ENCODE measurements at regions not wholly inside any gene's neighbourhood (a gene's known extent, or its start where the extent isn't known, plus 50 kb on each side); places are given as distances from the start of the nearest gene placed in this dataset.

DNA sequence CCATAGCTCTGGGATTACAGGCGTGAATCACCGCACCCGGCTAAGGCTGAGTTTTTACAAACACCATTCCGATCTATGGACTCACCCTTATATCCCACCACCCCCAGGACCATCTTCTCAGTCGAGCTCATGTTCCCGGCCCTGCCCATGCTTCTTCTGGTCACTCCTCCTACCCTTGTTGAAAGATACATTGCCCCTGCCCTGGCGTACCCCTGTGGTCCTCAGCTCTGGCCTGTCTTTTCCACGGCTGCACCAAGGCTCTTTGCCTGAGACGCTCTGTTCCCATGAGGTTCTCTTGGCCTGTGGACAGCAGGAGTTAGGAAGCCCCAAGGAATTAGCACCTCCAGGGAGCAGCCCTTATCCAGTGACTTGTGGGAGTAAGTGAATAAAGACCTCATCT is 379.4 kb upstream of the TNRC6C start:
- Mint-ChIP-seq H3K4me3 (no peak overlapping the region), H3K36me3 (ENCODE audit: low read depth) (no peaks in the 10 kb centered on the region), H3K4me1 (ENCODE audit: low read depth) (peaks cover 6% of the 10 kb centered on the region), H3K27me3 (no peaks in the 10 kb centered on the region), H3K27ac (no peak overlapping the region), H3K9me3 (no peaks in the 10 kb centered on the region)

DNA sequence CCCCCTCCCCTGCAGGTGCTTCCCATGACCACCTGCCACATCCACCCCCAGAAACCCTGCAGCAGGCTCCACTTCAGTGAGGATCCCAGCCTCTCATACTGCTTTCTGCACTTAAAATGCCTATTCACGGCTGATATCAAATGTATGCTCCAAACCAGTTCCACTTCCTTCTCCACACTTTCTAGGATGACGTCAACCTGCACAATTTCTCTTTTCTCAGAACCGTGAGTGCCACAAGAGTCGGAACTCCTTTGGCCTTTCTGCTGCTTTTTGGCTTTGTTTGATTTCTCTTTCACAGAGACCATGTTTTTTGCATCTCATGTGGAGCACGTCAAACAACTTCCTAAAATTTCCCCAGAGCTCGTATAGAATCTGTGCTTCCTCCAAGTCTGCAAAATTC is 378.8 kb upstream of the TNRC6C start:
- H3K27me3 Mint-ChIP-seq, result no peaks in the 10 kb centered on the region
- H3K4me3 Mint-ChIP-seq, result no peak overlapping the region
- H3K36me3 Mint-ChIP-seq (ENCODE audit: low read depth), result no peaks in the 10 kb centered on the region
- H3K27ac Mint-ChIP-seq, result no peak overlapping the region
- peaks cover 6% of the 10 kb centered on the region for H3K4me1 Mint-ChIP-seq (ENCODE audit: low read depth)
- H3K9me3 Mint-ChIP-seq, result no peaks in the 10 kb centered on the region

DNA sequence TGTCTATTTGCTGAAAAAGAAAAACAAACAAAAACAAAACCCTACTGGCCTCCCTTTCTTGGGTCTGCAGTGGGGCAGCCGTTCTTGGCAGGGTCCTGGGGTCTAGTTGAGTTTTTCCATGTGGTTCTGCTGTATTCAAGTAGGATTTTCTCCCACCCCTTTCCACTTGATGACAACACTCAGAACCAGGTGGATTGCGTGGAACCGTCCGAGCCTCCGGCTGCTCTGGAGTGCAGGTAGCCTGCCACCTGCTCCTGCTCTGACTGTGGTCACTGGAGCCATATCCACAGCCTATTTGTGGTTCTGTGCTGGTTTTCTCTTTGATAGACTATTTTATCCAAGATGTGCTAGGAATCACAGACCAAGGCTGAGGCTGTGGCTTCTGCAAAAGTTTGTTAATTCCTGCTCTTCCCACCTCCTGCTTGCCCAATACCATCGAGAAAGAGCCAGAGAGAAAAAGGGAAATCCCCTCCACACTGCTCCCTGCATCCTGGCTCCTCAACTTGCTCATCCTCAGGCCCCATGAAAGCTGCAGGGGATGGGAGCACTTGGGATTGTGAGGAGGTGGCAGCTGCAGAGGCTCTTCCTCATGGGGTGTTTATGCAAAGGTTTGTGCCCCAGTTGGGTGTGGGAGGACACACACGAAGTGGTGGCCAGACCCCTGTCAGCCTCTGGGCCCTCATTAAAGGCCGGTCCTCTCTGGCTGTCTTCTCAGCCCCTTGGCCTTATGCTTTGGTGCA is 377.8 kb upstream of the TNRC6C start:
- Mint-ChIP-seq H3K36me3 (ENCODE audit: low read depth) (no peaks in the 10 kb centered on the region), H3K27me3 (no peaks in the 10 kb centered on the region), H3K27ac (no peak overlapping the region), H3K9me3 (no peaks in the 10 kb centered on the region), H3K4me3 (no peak overlapping the region), H3K4me1 (ENCODE audit: low read depth) (peaks cover 6% of the 10 kb centered on the region)

DNA sequence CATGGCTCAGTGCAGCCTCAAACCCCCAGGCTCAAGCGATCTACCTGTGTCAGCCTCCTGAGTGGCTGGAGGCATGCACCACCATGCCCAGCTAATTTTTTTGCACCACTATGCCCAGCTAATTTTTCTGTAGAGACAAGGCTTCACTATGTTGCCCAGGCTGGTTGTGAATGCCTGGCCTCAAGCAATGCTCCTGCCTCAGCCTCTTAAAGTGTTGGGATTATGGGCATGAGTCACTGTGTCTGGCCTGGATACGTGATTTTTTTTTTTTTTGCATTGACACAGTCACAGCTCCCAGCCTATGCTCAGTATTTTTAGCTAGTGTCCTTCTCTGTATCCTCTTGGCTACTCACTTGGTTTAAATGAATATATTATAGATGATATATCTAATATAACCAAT is 377.0 kb upstream of the TNRC6C start:
- H3K27ac Mint-ChIP-seq, result no peak overlapping the region

DNA sequence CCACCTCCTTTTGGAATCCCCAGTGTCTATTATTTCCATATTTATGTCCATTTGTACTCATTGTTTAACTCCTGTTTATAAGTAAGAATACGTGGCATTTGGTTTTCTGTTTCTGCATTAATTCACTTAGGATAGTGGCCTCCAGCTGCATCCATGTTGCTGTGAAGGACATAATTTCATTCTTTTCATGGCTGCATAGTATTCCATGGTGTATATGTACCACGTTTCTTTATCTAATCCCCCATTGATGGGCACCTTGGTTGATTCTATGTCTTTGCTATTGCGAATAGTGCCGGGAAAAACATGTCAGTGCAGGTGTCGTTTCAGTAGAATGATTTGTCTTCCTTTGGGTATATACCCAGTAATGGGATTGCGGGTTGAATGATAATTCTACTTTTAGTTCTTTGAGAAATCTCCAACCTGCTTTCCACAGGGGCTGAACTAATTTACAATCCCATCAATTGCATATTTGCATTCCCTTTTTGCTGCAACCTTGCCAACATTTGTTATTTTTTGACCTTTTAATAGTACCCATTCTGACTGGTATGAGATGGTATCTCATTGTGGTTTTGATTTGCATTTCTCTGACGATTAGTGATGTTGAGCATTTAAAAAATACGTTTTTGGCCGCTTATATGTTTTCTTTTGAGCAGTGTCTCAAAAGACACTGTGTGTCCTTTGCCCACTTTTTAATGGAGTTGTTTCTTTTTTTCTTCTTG is 373.2 kb upstream of the TNRC6C start:
- H3K36me3 Mint-ChIP-seq (ENCODE audit: low read depth), result no peaks in the 10 kb centered on the region
- H3K27ac Mint-ChIP-seq, result no peak overlapping the region
- peaks cover 7% of the 10 kb centered on the region for H3K9me3 Mint-ChIP-seq
- H3K27me3 Mint-ChIP-seq, result peaks cover 2% of the 10 kb centered on the region
- H3K4me1 Mint-ChIP-seq (ENCODE audit: low read depth), result no peaks in the 10 kb centered on the region
- no peak overlapping the region for H3K4me3 Mint-ChIP-seq

More for the DNA sequence above, 377.0 kb upstream of the TNRC6C start:
- no peaks in the 10 kb centered on the region for H3K36me3 Mint-ChIP-seq (ENCODE audit: low read depth)
- peaks cover 6% of the 10 kb centered on the region for H3K4me1 Mint-ChIP-seq (ENCODE audit: low read depth)
- no peaks in the 10 kb centered on the region for H3K27me3 Mint-ChIP-seq
- no peak overlapping the region for H3K4me3 Mint-ChIP-seq
- no peaks in the 10 kb centered on the region for H3K9me3 Mint-ChIP-seq

DNA sequence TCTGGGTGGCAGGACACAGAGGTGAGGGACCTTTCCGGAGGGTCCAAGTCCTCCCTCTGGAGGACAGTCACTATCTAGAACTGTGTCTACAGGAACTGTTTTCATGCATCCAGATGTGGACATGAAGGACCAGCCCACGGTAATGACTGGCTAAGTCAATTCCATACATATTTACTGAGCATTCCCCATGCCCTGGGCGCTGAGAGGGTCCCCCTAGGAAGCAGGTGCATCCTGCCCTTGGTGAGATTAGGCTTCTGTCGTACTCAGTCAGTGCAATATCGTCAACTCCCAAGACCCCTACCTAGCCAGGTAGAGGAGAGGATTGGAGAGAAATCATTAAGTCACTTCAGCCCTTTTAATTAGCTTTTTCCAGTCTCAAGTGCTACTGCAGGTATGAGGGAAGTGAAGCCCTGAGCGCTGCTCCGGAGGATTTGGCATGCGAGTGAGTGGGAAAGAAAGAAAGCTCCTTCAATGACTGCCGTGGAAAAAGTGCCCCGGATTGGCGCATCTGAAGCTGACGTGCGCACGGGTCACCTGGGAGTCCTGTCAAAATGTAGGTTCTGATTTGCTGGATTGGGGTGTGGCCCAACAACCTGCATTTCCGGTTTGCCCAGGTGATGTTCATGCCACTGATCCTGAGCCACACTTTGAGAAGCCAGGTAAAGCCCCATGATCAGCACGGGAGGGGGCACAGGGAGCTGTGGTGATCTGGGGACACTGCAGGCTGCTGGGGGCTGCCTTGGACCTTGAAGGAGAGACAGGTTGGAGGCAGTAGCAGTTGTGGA is 367.4 kb upstream of the TNRC6C start:
- Mint-ChIP-seq H3K4me1 (ENCODE audit: low read depth) (peaks cover 8% of the 10 kb centered on the region), H3K27ac (no peak overlapping the region), H3K36me3 (ENCODE audit: low read depth) (no peaks in the 10 kb centered on the region), H3K9me3 (peaks cover 7% of the 10 kb centered on the region), H3K4me3 (no peak overlapping the region), H3K27me3 (peaks cover 15% of the 10 kb centered on the region)

DNA sequence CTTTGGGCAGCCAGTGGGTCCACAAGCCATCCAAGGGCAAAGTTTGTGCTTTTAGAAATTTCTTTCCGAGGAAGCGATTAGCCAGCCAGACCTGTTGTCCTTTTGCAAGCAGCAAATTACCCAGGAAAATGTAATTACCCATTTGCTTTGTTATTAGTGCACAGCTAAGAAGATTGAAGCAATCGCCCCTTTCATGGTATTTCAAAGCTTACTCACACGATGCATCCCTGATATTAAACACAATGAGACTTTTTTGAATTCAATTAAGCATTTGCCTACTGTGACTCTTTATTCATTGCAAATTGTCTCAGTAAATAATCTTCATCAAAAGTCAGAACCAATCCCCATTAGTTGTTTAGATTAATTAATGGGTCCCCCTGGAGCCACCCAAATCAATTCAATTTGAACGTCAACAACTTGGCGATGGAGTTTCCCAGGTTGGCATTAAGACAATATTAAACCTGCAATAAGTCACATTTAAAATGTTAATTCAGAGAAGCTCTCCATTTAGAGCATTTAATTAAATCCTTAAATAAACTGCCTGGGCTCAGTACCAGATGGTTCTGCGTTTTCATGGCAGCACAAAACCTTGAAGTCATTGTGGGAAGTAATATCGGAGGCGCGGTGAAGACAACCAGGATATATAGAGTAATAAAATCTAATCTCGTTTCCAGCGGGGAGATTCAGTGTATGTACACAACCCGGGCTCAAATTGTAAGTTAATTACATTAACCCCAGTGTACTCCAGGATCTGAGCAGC is 366.2 kb upstream of the TNRC6C start:
- H3K9me3 Mint-ChIP-seq, result peaks cover 4% of the 10 kb centered on the region
- H3K27me3 Mint-ChIP-seq, result peaks cover 15% of the 10 kb centered on the region
- no peaks in the 10 kb centered on the region for H3K36me3 Mint-ChIP-seq (ENCODE audit: low read depth)
- no peak overlapping the region for H3K4me3 Mint-ChIP-seq
- H3K4me1 Mint-ChIP-seq (ENCODE audit: low read depth), result peaks cover 8% of the 10 kb centered on the region
- H3K27ac Mint-ChIP-seq, result no peak overlapping the region

DNA sequence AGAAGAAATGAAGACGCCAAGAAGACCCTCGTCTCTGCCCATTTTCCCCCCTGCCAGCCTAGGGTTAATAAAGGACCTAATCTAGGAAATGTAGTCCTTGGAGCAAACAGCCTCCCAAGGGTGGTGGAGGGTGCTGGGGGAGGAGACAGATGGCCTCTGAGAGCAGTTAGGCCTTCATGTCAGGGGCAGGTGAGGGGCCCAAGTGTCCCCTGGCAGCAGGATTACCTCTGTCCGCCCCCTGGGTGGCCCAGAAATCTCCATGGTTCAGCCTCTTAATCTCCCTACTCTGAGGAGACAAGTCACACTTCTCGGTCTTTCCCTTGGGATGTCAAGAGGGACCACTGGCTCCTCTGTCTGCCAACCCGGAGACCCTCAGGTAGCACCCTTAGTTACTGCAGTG is 365.4 kb upstream of the TNRC6C start:
- Mint-ChIP-seq H3K9me3 (no peaks in the 10 kb centered on the region), H3K27me3 (peaks cover 15% of the 10 kb centered on the region), H3K4me1 (ENCODE audit: low read depth) (peaks cover 8% of the 10 kb centered on the region), H3K27ac (no peak overlapping the region), H3K4me3 (no peak overlapping the region), H3K36me3 (ENCODE audit: low read depth) (no peaks in the 10 kb centered on the region)

DNA sequence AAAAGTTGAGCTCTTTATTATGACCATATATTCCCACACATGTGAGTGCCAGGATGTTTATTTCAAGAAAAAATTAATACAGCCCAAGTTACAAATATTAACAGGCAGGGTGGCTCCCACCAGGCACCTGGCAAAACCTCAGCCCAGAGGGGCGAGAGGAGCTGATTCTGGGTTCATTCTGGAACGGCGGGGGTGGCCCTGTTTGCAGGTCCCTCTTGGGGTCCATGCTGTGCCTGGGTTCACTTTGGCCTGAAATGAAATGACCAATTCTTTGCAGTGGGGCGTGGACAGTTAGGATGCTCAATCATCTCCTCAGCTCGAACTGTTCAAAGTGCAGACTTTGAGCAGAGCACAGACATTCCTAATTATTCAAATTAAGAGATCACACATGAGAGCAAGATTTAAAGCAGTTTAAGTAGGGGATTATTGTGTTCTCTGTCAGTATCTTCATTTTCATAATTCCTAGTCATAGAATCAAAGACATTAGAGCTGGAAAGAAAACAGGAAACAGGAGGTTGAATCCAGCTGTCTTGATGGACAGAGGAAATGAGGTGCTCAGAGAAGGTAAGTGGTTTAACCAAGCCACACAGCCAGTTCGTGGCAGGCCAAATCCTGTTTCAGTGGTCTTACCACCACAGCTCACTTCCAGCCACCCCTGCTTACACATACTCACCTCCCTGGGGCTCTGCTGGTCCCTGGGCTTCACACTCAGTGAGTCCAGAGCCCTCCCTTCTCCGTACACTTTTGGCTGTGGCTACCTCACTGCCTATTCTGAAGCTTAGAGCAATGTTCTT is 363.9 kb upstream of the TNRC6C start:
- no peak overlapping the region for H3K4me3 Mint-ChIP-seq
- peaks cover 8% of the 10 kb centered on the region for H3K4me1 Mint-ChIP-seq (ENCODE audit: low read depth)
- peaks cover 15% of the 10 kb centered on the region for H3K27me3 Mint-ChIP-seq
- H3K27ac Mint-ChIP-seq, result no peak overlapping the region
- H3K9me3 Mint-ChIP-seq, result no peaks in the 10 kb centered on the region
- no peaks in the 10 kb centered on the region for H3K36me3 Mint-ChIP-seq (ENCODE audit: low read depth)

DNA sequence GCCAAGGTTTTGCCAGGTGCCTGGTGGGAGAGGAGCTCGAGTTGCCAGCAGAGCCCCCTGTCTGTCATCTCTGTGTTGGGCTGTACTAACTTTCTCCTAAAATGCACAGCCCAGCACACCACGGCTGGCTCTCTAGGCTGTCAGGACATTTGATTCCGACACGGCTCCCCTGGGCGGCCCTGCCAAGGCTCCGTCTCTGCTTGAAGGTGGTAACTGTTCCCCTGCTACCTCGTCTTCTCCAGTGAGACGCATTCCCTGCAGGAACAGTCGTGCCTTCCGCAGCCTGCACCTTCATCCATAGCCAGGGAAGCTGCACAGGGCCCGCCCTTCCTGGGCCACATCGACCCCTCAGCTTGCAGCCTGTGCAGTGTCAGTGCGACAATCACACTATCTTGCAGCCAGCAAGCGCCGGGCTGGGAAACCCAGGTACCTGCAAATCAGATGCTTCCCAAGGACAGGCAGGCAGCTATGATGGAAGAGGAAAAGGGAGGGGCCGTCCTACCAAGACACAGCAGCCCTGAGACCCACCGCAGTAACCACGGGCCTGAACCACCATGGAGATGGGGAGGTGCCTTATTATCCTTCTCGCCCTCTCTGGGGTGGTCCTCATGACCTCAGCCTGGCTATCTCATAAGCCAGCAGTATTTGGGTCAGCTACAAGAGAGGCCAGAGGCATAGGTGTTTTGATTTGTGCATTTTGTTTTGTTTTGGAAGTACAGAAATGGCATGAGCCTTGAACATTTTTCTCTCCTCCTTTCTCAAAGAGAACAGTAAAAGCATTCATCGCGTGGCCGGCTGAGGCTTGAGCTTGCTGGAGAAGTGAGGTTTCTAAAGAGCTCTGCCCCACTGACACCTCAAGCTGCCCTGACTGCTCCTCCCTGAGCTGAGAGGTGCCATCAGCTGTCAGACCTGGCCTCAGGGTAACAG is 361.7 kb upstream of the TNRC6C start:
- H3K4me3 Mint-ChIP-seq, result no peak overlapping the region

DNA sequence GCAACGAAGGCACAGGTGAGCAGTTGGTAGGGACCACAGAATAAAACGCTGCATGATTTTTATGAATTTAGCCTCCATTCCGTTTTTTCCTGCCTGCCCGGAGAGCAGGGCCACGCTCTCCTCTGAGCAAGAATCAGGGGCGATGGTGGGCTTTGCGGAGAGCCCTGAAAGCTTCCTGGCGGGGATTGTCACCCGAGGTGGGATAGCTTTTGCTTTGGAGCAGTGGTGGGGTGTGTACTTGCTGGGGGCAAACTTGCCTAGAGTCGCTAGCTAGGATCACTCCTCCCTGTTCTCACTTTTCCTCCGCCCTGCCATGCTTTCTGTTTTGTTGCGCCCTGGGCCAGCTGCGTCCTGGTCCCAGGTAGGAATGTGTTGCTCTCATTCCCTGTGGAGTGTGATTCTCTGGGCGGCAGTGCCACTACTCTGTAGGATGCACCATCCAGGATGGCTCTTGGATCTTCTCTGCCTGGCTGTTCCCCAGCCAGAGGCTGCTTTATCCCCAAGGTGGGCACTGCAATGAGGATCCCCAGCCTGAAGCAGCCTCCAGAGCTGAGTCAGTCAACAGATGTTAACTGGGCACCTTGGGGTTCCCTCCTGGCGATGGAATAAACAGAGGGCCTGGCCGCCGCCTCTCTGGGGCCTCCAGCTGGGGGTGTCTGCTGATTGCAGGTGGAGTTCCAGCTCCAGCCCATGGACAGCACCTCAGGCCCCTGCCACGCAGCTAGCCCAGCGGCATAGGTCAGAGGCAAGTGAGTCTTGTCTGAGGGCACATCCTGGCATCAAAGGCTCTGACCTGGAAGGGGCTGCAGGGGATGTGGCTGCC is 360.9 kb upstream of the TNRC6C start:
- H3K9me3 Mint-ChIP-seq, result no peaks in the 10 kb centered on the region
- H3K4me1 Mint-ChIP-seq (ENCODE audit: low read depth), result peaks cover 8% of the 10 kb centered on the region
- no peak overlapping the region for H3K4me3 Mint-ChIP-seq
- no peak overlapping the region for H3K27ac Mint-ChIP-seq
- H3K27me3 Mint-ChIP-seq, result peaks cover 9% of the 10 kb centered on the region
- H3K36me3 Mint-ChIP-seq (ENCODE audit: low read depth), result no peaks in the 10 kb centered on the region

More for the DNA sequence above, 361.7 kb upstream of the TNRC6C start:
- Mint-ChIP-seq H3K9me3 (no peaks in the 10 kb centered on the region), H3K4me1 (ENCODE audit: low read depth) (peaks cover 8% of the 10 kb centered on the region), H3K27me3 (peaks cover 9% of the 10 kb centered on the region), H3K36me3 (ENCODE audit: low read depth) (no peaks in the 10 kb centered on the region), H3K27ac (no peak overlapping the region)

DNA sequence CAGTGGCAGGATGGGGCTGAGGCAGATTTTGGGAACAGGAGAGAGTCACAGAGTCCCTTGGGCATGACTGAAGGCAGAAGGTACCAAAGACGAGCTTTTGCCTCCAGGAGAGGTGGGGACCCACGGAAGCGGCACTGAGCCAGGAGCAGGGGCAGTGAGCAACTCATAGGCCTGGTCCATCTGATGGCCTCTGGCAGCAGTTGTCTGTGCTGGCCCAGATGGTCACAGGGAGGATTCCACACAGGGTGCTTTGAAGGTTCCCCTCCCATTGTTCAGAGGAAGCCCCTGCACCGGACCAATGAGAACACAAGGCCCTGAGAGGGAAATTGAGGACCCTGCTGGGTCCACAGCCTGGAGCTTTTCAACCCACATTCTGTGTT is 360.3 kb upstream of the TNRC6C start:
- Mint-ChIP-seq H3K4me3 (no peak overlapping the region), H3K4me1 (ENCODE audit: low read depth) (peaks cover 8% of the 10 kb centered on the region), H3K9me3 (no peaks in the 10 kb centered on the region), H3K27me3 (peaks cover 8% of the 10 kb centered on the region), H3K36me3 (ENCODE audit: low read depth) (no peaks in the 10 kb centered on the region), H3K27ac (no peak overlapping the region)

DNA sequence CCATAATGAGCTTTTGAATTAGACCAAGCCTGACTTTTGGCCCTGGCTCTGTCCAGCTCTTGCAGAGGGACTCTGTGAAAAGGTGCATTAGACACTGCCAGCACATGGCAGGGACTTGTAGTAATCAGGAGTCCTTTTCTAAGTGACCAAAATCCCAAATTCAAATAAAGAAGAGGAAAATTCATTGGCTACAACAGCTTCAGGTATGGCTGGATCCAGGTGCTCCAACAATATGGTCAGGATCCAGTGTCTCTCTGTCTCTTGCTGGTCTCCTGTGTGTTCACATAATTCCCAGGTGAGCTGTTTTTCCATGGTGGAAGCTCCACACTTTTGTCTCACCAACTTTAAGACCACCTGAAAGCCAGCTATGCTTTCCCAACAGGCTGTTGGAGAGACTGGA is 358.8 kb upstream of the TNRC6C start:
- Mint-ChIP-seq H3K27me3 (no peaks in the 10 kb centered on the region), H3K4me3 (no peak overlapping the region), H3K4me1 (ENCODE audit: low read depth) (peaks cover 5% of the 10 kb centered on the region), H3K27ac (no peak overlapping the region), H3K36me3 (ENCODE audit: low read depth) (no peaks in the 10 kb centered on the region), H3K9me3 (no peaks in the 10 kb centered on the region)

Measured in stimulated activated naive CD8-positive, alpha-beta T cell treated with anti-CD3 and anti-CD28 coated beads, Interleukin-15, Interleukin-2, amounts not matched to agents 100 ng/mL and 50 ng/mL, for 24 hours (primary cell).